NCI-H460 (cell line): ENCODE measurements at regions not wholly inside any gene's neighbourhood (a gene's known extent, or its start where the extent isn't known, plus 50 kb on each side); places are given as distances from the start of the nearest gene placed in this dataset.

ENCODE experiments used
- DNase-seq: peaks from one replicate; pipeline ENCODE4 v3.0.0-alpha.2; 2016; ENCODE audit warnings: low read depth; ENCODE audit errors: extremely low read depth

DNA sequence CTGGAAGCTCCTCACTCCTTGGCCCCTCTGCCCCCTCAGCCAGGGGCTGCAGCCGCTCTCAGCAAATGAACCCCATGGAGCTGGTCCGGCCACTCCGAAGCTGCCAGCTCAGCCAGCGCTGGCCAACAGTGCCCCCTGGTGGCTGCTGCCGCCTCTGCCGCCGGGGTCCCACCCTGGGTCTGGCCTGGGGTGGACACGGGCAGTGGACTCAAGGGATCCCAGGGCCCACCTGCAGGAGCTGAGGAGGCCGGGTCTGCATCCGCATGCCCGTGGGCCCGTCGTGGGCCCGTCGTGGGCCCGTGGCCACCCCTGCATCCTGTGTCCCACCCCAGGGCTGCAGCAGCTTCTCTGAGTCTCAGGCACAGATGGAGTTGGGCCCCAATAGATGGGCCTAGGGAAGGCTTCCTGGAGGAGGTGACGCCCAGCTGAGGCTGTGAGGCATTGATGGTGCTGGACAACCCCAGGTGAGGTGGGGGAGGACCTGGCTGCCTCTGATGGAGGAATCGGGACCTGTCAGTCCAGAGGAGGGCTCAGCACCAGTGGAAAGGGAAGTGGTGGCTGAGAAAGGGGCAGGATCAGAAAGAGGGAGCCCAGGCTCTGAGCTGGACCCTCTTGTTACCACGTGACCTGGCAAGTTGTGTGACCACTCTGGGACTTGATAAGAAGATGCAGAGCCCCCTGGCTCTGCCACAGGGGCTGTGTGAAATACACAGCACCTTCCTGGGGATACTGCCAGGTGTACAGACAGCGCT lies 522.3 kb downstream of the BRD1 start:
- peak; percentile 38 for DNase-seq

DNA sequence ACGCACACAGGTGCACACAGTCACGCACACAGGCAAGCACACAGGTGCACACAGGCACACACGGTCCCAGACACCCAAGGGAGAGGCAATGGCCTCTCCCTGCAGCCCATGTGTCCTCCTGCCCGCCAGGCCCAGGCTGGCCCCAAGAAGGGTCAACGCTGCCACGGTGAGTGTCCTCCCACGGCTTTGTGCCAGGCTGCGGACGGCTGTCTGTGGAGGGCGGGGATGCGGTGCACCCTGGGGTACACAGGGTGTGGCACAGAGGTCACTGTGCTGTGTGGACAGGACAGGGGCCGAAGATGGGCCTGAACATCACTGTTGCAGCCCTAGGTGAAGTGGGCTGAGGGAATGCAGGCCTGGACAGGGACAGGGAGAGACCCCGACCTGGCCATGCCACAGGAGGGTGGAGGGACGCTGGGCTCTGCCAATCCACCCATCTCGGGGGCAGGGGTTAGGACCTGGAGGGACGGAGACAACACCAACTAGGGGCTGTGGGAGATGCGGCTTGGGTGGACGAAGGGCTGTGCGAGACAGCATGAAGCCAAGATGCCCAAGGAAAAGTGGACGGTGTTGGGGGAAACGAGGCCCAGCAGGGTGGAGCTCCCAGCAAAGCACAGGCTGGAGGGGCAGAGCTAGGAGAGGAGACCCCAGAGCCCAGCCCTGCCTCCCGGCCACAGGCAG lies 523.8 kb downstream of the BRD1 start:
- DNase-seq, result no peak

- DNase-seq, result no peak
Observed at GRCh38 chr22:49303061-49303735, 524.5 kb downstream of the BRD1 start.

DNA sequence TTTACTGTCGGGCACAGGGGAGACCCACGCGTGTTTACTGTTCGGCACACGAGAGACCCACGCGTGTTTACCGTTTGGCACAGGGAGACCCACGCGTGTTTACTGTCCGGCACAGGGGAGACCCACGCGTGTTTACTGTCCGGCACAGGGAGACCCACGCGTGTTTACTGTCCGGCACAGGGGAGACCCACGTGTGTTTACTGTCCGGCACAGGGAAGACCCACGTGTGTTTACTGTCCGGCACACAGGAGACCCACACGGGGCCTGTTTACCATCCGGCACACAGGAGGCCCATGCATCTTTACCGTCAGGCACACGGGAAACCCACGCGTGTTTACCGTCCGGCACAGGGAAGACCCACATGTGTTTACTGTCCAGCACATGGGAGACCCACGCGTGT lies 525.1 kb downstream of the BRD1 start:
- no peak for DNase-seq

GRCh38 chr22:49302150-49302460 lies 525.6 kb downstream of the BRD1 start:
- DNase-seq, result no peak

DNA sequence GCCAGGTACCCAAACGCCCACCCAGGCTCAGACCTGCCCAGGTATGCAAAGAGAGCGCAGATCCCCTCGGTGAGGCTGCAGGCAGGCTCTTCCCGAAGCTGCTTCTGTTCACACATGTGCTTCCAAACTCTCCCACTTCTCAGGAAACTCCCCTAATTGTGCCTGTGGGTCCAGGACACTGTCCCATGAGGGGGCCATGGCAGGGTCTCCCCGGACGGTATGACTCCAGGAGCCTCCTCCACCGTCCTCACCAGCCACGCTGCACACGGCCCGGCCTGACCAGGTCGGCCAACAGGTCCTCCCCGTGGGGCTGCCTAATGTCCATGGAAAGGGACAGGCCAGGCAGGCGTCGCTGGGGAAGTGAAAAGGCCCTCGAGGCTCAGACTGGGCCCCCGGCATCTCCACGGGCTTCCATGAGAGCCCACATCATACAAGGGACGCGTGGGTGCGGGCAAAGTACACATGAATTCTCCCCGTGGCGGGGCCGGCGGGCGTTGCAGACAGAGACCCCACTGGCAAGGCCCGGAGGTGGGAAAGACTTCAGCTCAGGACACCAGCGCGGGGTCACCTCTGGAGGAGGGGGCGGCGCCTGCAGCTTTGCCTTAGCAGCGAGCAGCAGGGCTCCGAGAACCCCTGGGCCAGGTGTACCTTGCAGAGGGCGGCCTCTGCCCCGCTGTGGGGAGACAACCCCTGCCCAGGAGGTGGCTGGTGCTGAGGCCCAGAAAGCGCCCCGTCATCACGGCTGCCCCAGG lies 526.1 kb downstream of the BRD1 start:
- no peak for DNase-seq

GRCh38 chr22:49300951-49301397 lies 526.7 kb downstream of the BRD1 start:
- DNase-seq, result no peak

DNA sequence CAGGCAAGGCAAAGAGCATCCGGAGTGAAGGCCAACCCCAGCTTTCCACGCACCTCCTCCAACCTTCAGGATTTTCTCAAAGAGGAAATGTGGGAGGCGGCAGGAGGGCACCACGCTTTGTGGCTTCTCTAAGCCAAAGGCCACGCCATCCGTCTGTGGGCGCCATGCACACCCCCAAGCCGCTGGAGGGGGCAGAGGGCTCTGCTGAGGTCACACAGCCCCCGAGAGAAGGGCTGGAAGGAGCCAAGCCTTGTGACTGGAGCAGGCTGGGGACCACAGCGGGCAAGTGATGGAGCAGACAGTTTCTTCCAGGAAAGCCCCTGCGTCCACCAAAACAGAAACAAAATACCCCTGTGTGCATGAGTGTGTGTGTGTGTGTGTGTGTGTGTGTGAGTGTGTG lies 527.4 kb downstream of the BRD1 start:
- DNase-seq, result no peak

DNA sequence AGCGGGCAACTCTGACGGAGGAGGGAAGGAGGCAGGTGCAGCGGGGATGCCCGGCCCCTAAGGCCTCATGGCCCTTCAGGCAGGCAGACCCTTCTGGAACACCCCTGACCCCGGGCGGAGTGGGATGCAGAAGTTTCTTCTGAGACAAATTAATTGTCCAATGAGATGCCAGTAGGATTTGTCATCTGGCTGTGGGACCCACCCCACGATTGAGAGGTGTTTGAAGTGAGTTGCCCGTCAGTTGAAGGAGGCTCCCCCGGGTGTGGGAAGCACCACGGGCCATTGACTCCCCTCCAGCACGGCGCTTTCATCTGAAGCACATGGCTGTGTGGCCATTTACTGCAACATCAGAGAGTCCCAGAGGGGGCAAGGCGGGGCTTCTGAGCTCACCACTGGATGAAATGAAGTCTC lies 527.8 kb downstream of the BRD1 start:
- no peak for DNase-seq

GRCh38 chr22:49298834-49299750 lies 528.6 kb downstream of the BRD1 start:
- no peak for DNase-seq

DNA sequence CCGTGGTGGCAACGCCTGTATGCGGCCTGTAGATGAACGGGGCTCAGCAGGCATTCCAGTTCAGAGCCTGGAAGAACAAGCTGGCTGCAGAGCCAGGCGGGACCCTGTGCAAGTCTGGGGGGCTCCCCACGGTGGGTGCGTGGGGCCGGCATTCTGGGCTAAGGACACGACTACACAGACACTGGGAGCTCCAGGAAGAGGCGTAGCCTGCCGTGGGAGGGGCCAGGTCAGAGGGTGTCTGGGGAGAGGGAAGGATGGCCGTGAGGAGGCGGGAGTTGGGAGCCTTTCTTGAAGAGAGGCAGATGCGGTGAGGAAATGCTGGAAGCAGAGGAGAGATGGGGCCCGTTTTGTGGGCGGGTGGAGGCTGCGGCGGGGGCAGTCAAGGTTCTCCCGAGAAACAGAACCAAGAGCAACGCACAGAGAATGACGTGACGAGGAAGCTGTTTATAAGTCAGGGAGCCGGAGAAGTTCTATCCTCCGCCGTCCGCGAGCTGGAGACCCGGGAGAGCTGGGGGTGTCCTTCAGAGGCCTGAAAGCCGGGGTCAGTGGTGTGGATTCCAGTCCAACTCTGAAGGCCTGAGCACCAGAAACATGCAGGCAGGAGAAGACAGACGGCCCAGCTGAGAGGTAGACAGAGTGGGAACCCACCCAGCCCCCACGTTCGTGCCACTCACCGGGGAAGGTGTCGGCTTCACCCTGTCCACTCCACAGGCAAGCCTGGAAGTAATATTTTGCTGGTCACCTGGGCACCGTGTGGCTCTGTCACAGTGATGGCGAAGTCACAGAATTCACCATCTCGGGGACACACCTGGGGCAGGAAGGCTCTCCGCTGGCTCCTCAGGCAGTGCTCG lies 529.6 kb downstream of the BRD1 start:
- DNase-seq, result no peak

GRCh38 chr22:49297286-49297870 lies 530.3 kb downstream of the BRD1 start:
- DNase-seq, result no peak

- no peak for DNase-seq
Observed at GRCh38 chr22:49296561-49296960, 531.1 kb downstream of the BRD1 start.

GRCh38 chr22:49295851-49296560 lies 531.7 kb downstream of the BRD1 start:
- DNase-seq, result no peak

DNA sequence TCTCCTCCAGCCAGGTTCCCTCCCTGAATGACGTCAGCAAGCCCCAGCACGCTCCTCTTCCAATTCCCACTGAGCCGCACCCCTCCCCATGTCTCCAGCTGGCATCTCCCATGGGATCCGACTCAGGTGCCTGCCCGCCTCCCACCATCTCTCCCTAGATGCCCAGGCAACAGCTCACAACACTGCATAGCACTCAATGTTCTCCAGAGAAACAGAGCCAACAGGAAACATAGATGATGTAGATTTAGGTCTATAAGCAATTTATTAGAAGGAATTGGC lies 532.3 kb downstream of the BRD1 start:
- DNase-seq, result no peak

GRCh38 chr22:49294656-49295464 lies 532.8 kb downstream of the BRD1 start:
- no peak for DNase-seq

DNA sequence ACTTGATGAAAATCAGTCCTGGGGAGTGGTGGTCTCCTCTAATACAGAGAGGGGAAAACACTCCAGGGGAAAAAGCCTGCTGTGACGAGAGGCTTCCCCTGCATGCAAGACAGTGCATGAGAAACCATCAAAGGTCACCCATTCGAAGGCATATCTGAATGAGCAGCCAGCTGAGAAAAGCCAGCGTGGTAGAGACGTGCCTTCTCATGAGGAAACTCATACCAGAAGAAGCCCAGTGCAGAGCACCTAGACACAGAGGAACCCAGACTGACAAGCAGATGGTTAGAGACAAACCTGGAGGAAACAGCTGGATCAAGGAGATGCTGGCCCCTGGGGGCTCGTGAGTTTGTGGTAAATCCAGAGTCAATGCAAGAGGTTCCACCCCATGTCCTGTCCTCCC lies 534.8 kb downstream of the BRD1 start:
- no peak for DNase-seq

DNA sequence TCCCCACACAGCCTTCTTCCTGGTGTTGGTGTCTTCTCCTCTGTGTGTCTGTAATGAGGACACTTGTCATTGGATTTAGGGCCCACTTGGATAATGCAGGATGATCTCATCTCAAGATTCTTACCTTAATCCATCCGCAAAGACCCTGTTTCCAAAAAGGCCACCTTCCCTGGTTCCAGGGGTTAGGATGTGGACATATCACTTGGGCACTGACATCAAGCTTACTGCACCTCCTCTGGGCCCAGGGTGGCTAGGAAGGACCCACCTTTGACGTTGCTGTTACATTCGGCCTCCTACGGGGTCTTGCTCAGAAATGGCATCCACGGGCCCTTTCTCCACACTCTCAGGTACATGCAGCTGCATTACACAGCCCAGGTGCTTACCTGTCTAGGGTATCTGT lies 535.9 kb downstream of the BRD1 start:
- no peak for DNase-seq
